Panc1 (cell line): ENCODE measurements at regions not wholly inside any gene's neighbourhood (a gene's known extent, or its start where the extent isn't known, plus 50 kb on each side); places are given as distances from the start of the nearest gene placed in this dataset.

Experiments
- ATAC-seq: fragments of 200-7000 bp; cut with Tn5 transposase; 2 replicates; pipeline ENCODE4 v1.9.1; 2020; ENCODE audit warnings: mild to moderate bottlenecking, moderate library complexity
- BruUV-seq: library from RNA; stranded (reverse); fragments of 400-500 nt; replicated peaks from 2 replicates; lab custom pipeline; 2021; lab: Mats Ljungman, UMichigan
- CTCF ChIA-PET: fragments of 300-600 bp; sonication (Branson Sonifier 250); formaldehyde crosslinking; loops from one replicate; lab custom pipeline; 2022; ENCODE audit warnings: antibody characterized with exemption; lab: Charles Lee
- POLR2A ChIA-PET: fragments of 300-600 bp; sonication (Branson Sonifier 250); formaldehyde crosslinking; loops from one replicate; lab custom pipeline; 2022; ENCODE audit warnings: antibody characterized with exemption; lab: Charles Lee
- DNase-seq: peaks from one replicate; pipeline ENCODE4 v3.0.0-alpha.2; 2010; ENCODE audit warnings: low read depth, low spot score
- H3K27ac ChIP-seq: 2 replicates; pipeline ENCODE4 v1.5.1; 2011; ENCODE audit warnings: mild to moderate bottlenecking, low read length, inconsistent platforms
- H3K27me3 ChIP-seq: fragments of 200-500 bp; sonication (Bioruptor generic); 2 replicates; pipeline ENCODE4 v1.6.0; 2014; ENCODE audit warnings: low read length, inconsistent platforms; ENCODE audit not compliant: control insufficient read depth, insufficient read depth
- H3K36me3 ChIP-seq: fragments of 200-500 bp; sonication (Bioruptor generic); 2 replicates; pipeline ENCODE4 v1.5.1; 2014; ENCODE audit warnings: inconsistent platforms, mild to moderate bottlenecking, low read length, moderate library complexity; ENCODE audit not compliant: control insufficient read depth, insufficient read depth
- H3K4me1 ChIP-seq: 2 replicates; pipeline ENCODE4 v1.5.1; 2011; ENCODE audit warnings: inconsistent platforms, mild to moderate bottlenecking, low read length, moderate library complexity; ENCODE audit not compliant: control insufficient read depth, insufficient read depth
- H3K4me3 ChIP-seq, 2 experiments: 2 replicates each; pipeline ENCODE4 v1.5.1; 2011 to 2012; ENCODE audit warnings: low read depth in 2 of 2, low read length in 2 of 2, mild to moderate bottlenecking in 2 of 2, inconsistent platforms in 1 of 2, moderate library complexity in 1 of 2
- H3K9me3 ChIP-seq: fragments of 200-500 bp; sonication (Bioruptor generic); 2 replicates; pipeline ENCODE4 v1.5.1; 2014; ENCODE audit warnings: low read depth, mild to moderate bottlenecking, inconsistent platforms, low read length, moderate library complexity; ENCODE audit not compliant: control insufficient read depth, insufficient read depth
- CTCF ChIP-seq: fragments of 450-650 bp; IDR thresholded peaks from 2 replicates; pipeline ENCODE4 v1.5.1; 2017; ENCODE audit warnings: mild to moderate bottlenecking
- POLR2AphosphoS5 ChIP-seq: IDR thresholded peaks from 2 replicates; pipeline ENCODE4 v1.6.1; 2012; ENCODE audit warnings: mild to moderate bottlenecking, low read depth, low read length, moderate library complexity
- REST ChIP-seq, 2 experiments: IDR thresholded peaks; 2 replicates each; pipeline ENCODE4 v1.6.1; 2011 to 2012; ENCODE audit warnings: low read depth in 2 of 2, control low read depth in 1 of 2, low read length in 1 of 2, mild to moderate bottlenecking in 1 of 2, moderate library complexity in 1 of 2; ENCODE audit not compliant: insufficient read depth in 1 of 2
- SIN3A ChIP-seq: IDR thresholded peaks from 2 replicates; pipeline ENCODE4 v1.6.1; 2012; ENCODE audit warnings: low read depth, mild to moderate bottlenecking, low read length, moderate library complexity, borderline replicate concordance; ENCODE audit not compliant: insufficient read depth
- TCF7L2 ChIP-seq: IDR thresholded peaks from 2 replicates; pipeline ENCODE4 v1.6.1; 2011; ENCODE audit warnings: mild to moderate bottlenecking, low read depth, low read length, inconsistent platforms
- in situ Hi-C: cut with HindIII; loops from 2 replicates; pipeline ENCODE4 v1.10.0; 2016; ENCODE audit warnings: low sequenced_read_pairs, low pct_unique_long_range_greater_than_20kb
- intact Hi-C: fragments of 100-400 bp; cut with micrococcal nuclease; formaldehyde crosslinking; loops from one replicate; pipeline ENCODE4 v1.10.0; 2022; ENCODE audit not compliant: unreplicated experiment

- no peak for TF ChIP-seq POLR2AphosphoS5
- no peak for TF ChIP-seq TCF7L2
- TF ChIP-seq REST (IDR thresholded peaks at IDR 0.05; ENCODE audit: insufficient read depth in 1 of 2, low read depth in 2 of 2, low read length in 1 of 2): no peak
- no peak for TF ChIP-seq SIN3A
- TF ChIP-seq CTCF: no peak
- Histone ChIP-seq H3K4me3 (no peak overlapping the region), H3K27ac (no peak overlapping the region), H3K9me3 (no peaks in the 10 kb centered on the region), H3K4me1 (peaks cover 8% of the 10 kb centered on the region; the same call in 1 of the 2 replicates), H3K36me3 (no peaks in the 10 kb centered on the region), H3K27me3 (peaks cover 15% of the 10 kb centered on the region)
- DNase-seq: no peak
- BruUV-seq: no TSS peak
- intact Hi-C loops (no loop called here), in situ Hi-C loops (no loop called here)
- POLR2A ChIA-PET: no interaction called here
- CTCF ChIA-PET: interaction anchor here (0.6 to 2.7 kb wide), 2 partner anchors 21 to 23 kb away, joined by 3 to 11 read pairs; no protein-coding TSS in a partner anchor
- no peak for ATAC-seq
These were observed 73.9 kb downstream of the KLHDC7A start for GRCh38 chr1:18554597-18554996.

- H3K36me3 ChIP-seq: no peaks in the 10 kb centered on the region
- no peak for DNase-seq
- ChIA-PET CTCF (interaction anchor here (2.7 kb wide), 1 partner anchor 21 kb away, joined by 11 read pairs; no protein-coding TSS in a partner anchor), POLR2A (no interaction called here)
- no peaks in the 10 kb centered on the region for H3K9me3 ChIP-seq
- H3K4me1 ChIP-seq: peaks cover 8% of the 10 kb centered on the region; the same call in 1 of the 2 replicates
- no TSS peak for BruUV-seq
- TF ChIP-seq POLR2AphosphoS5: no peak
- TF ChIP-seq CTCF: no peak
- TF ChIP-seq TCF7L2: no peak
- TF ChIP-seq SIN3A: no peak
- no peak for TF ChIP-seq REST (IDR thresholded peaks at IDR 0.05; ENCODE audit: insufficient read depth in 1 of 2, low read depth in 2 of 2, low read length in 1 of 2)
- in situ Hi-C loops (no loop called here), intact Hi-C loops (no loop called here)
- no peak overlapping the region for H3K4me3 ChIP-seq
- no peak for ATAC-seq
- H3K27me3 ChIP-seq: peaks cover 17% of the 10 kb centered on the region
- no peak overlapping the region for H3K27ac ChIP-seq
These were observed 74.3 kb downstream of the KLHDC7A start for GRCh38 chr1:18555036-18555435.
